ENCODE measurements at regions not wholly inside any gene's neighbourhood (a gene's known extent, or its start where the extent isn't known, plus 50 kb on each side); places are given as distances from the start of the nearest gene placed in this dataset.

GRCh38 chr3:13248640-13249039 lies 171.5 kb downstream of the NUP210 start (continued):
- TF ChIP-seq, protein P1, sequence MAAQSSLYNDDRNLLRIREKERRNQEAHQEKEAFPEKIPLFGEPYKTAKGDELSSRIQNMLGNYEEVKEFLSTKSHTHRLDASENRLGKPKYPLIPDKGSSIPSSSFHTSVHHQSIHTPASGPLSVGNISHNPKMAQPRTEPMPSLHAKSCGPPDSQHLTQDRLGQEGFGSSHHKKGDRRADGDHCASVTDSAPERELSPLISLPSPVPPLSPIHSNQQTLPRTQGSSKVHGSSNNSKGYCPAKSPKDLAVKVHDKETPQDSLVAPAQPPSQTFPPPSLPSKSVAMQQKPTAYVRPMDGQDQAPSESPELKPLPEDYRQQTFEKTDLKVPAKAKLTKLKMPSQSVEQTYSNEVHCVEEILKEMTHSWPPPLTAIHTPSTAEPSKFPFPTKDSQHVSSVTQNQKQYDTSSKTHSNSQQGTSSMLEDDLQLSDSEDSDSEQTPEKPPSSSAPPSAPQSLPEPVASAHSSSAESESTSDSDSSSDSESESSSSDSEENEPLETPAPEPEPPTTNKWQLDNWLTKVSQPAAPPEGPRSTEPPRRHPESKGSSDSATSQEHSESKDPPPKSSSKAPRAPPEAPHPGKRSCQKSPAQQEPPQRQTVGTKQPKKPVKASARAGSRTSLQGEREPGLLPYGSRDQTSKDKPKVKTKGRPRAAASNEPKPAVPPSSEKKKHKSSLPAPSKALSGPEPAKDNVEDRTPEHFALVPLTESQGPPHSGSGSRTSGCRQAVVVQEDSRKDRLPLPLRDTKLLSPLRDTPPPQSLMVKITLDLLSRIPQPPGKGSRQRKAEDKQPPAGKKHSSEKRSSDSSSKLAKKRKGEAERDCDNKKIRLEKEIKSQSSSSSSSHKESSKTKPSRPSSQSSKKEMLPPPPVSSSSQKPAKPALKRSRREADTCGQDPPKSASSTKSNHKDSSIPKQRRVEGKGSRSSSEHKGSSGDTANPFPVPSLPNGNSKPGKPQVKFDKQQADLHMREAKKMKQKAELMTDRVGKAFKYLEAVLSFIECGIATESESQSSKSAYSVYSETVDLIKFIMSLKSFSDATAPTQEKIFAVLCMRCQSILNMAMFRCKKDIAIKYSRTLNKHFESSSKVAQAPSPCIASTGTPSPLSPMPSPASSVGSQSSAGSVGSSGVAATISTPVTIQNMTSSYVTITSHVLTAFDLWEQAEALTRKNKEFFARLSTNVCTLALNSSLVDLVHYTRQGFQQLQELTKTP (IDR thresholded peaks at IDR 0.05; ENCODE audit: low read depth in 1 of 2, partially characterized antibody in 2 of 2), result peak in 1 of 2 experiments; percentile 84
- TF ChIP-seq GTF2F1 (IDR thresholded peaks at IDR 0.05; ENCODE audit: low read depth, low read length) (no peak), RBM39 (optimal IDR thresholded peaks at IDR 0.05; ENCODE audit: low read depth, low read length) (no peak), BRCA1 (IDR thresholded peaks at IDR 0.05) (no peak), BRCA1 (CRISPR knock-in tag; IDR thresholded peaks at IDR 0.05) (no peak), NBN (IDR thresholded peaks at IDR 0.05; ENCODE audit: low read depth) (no peak), CBX3 (IDR thresholded peaks at IDR 0.05; ENCODE audit: borderline replicate concordance in 1 of 2, low read length in 2 of 2) (no peak), ZKSCAN3 (CRISPR knock-in tag; IDR thresholded peaks at IDR 0.05) (no peak), SMARCA5 (IDR thresholded peaks at IDR 0.05) (peak; percentile 99), ZNF124 (CRISPR knock-in tag; IDR thresholded peaks at IDR 0.05) (no peak), NFIC (IDR thresholded peaks at IDR 0.05) (no peak), EP400 (IDR thresholded peaks at IDR 0.05) (no peak), YBX1 (IDR thresholded peaks at IDR 0.05) (no peak), KDM1A (IDR thresholded peaks at IDR 0.05) (peak; percentile 72 to 84), FOXA3 (CRISPR knock-in tag; conservative IDR thresholded peaks at IDR 0.05 in 1 of 2, IDR thresholded peaks at IDR 0.05 in 1 of 2) (no peak), FOXJ2 (tag; IDR thresholded peaks at IDR 0.05) (no peak), CHD4 (IDR thresholded peaks at IDR 0.05; ENCODE audit: insufficient read depth, insufficient replicate concordance, low read depth, low read length, poor library complexity, severe bottlenecking) (no peak), RCOR1 (IDR thresholded peaks at IDR 0.05; ENCODE audit: borderline replicate concordance in 1 of 2, low read depth in 2 of 2, low read length in 2 of 2) (peak in 1 of 2 experiments; percentile 67; a peak in 2 of 4 replicates), FOXM1 (IDR thresholded peaks at IDR 0.05; ENCODE audit: low read depth) (peak; percentile 50; the same call in 1 of the 2 replicates), FOXM1 (CRISPR knock-in tag; IDR thresholded peaks at IDR 0.05; ENCODE audit: low read depth) (no peak), HDAC2 (IDR thresholded peaks at IDR 0.05) (peak; percentile 68; the same call in 1 of the 2 replicates), MTA3 (IDR thresholded peaks at IDR 0.05; ENCODE audit: borderline replicate concordance) (no peak), RAD21 (CRISPR knock-in tag; conservative IDR thresholded peaks at IDR 0.05 in 1 of 2, IDR thresholded peaks at IDR 0.05 in 1 of 2) (no peak)
- TF ChIP-seq, protein P2, sequence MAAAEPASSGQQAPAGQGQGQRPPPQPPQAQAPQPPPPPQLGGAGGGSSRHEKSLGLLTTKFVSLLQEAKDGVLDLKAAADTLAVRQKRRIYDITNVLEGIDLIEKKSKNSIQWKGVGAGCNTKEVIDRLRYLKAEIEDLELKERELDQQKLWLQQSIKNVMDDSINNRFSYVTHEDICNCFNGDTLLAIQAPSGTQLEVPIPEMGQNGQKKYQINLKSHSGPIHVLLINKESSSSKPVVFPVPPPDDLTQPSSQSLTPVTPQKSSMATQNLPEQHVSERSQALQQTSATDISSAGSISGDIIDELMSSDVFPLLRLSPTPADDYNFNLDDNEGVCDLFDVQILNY (CRISPR knock-in tag; IDR thresholded peaks at IDR 0.05), result no peak

All from K562 (cell line).